ENCODE measurements at regions not wholly inside any gene's neighbourhood (a gene's known extent, or its start where the extent isn't known, plus 50 kb on each side); places are given as distances from the start of the nearest gene placed in this dataset.

- TF ChIP-seq ZNF462 (CRISPR knock-in tag; IDR thresholded peaks at IDR 0.05), result no peak
- no peak for TF ChIP-seq NANOG (IDR thresholded peaks at IDR 0.05; ENCODE audit: borderline replicate concordance)
- TF ChIP-seq REST (IDR thresholded peaks at IDR 0.05; ENCODE audit: unreplicated experiment), result no peak
- no peak for TF ChIP-seq JUNB (IDR thresholded peaks at IDR 0.05; ENCODE audit: unreplicated experiment)
- TF ChIP-seq ZNF114 (CRISPR knock-in tag; IDR thresholded peaks at IDR 0.05), result no peak
- TF ChIP-seq STAT1 (IDR thresholded peaks at IDR 0.05; ENCODE audit: unreplicated experiment), result no peak
- no peak for TF ChIP-seq CTCF (conservative IDR thresholded peaks at IDR 0.05; ENCODE audit: low read depth in 2 of 2)
- TF ChIP-seq ETS1 (IDR thresholded peaks at IDR 0.05), result no peak
- TF ChIP-seq ZNF331 (CRISPR knock-in tag; IDR thresholded peaks at IDR 0.05; ENCODE audit: low read depth), result no peak
Observed at GRCh38 chr12:30818562-30818961, 63.8 kb upstream of the CAPRIN2 start (continued).
